ENCODE measurements at regions not wholly inside any gene's neighbourhood (a gene's known extent, or its start where the extent isn't known, plus 50 kb on each side); places are given as distances from the start of the nearest gene placed in this dataset.
"Not testable (repeated sequence)": the region's sequence is repeated elsewhere in the genome, so short reads cannot be mapped to it uniquely, and the experiment has no call there.

GRCh38 chr2:89306869-89307637, 615.6 kb downstream of the RPIA start:
- H3K9me3 ChIP-seq; H3K36me3 ChIP-seq (ENCODE audit: insufficient read depth in 1 of 2, low read depth in 1 of 2); intact Hi-C loops (cut with DNase I); H3K4me1 ChIP-seq; ATAC-seq; H3K27ac ChIP-seq; DNase-seq; H3K27me3 ChIP-seq (ENCODE audit: insufficient read depth in 3 of 3, low read length in 2 of 3); H3K4me3 ChIP-seq: not testable (repeated sequence)
- 50 to 72% (median 53%) methylated on average over 2 to 4 of the region's 8 CpGs for WGBS, 3 donors

GRCh38 chr2:89318990-89319389, 627.5 kb downstream of the RPIA start:
- DNase-seq; H3K27me3 ChIP-seq (ENCODE audit: insufficient read depth in 3 of 3, low read length in 2 of 3); H3K4me3 ChIP-seq; intact Hi-C loops (cut with DNase I); H3K9me3 ChIP-seq; H3K36me3 ChIP-seq (ENCODE audit: insufficient read depth in 1 of 2, low read depth in 1 of 2); ATAC-seq; H3K27ac ChIP-seq; H3K4me1 ChIP-seq: not testable (repeated sequence)
- WGBS, 3 donors, result no CpG with 5 or more reads among the region's 6 CpGs

DNA sequence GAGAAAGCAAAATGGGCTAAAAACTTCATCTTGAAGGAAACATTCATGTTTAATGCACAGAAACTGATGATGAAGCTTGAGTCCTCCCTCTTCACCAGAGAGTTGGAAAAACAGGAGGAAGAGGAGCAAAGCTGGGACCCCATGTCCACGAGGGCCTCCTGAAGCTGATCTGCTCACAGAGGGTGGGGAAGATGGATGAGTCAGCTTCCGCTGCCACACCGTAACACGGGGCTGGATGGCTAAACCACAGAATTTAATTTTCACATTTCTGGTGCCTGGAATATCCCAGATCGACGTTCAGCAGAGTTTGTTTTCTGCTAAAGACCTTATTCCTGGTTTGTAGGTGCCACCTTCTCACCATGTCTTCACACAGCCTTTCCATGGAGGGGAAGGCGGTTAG, 634.4 kb downstream of the RPIA start:
- intact Hi-C loops (cut with DNase I); H3K36me3 ChIP-seq (ENCODE audit: insufficient read depth in 1 of 2, low read depth in 1 of 2); H3K9me3 ChIP-seq; ATAC-seq; H3K27ac ChIP-seq; DNase-seq; H3K4me3 ChIP-seq; H3K4me1 ChIP-seq; H3K27me3 ChIP-seq (ENCODE audit: insufficient read depth in 3 of 3, low read length in 2 of 3): not testable (repeated sequence)
- WGBS, 3 donors, result 17 to 47% (median 21%) methylated on average over 1 to 2 of the region's 7 CpGs

GRCh38 chr2:89326455-89326854, 635.0 kb downstream of the RPIA start:
- H3K27me3 ChIP-seq (ENCODE audit: insufficient read depth in 3 of 3, low read length in 2 of 3); H3K36me3 ChIP-seq (ENCODE audit: insufficient read depth in 1 of 2, low read depth in 1 of 2); intact Hi-C loops (cut with DNase I); H3K9me3 ChIP-seq; DNase-seq; ATAC-seq; H3K27ac ChIP-seq; H3K4me3 ChIP-seq; H3K4me1 ChIP-seq: not testable (repeated sequence)
- WGBS, 3 donors, result no CpG with 5 or more reads among the region's 2 CpGs

- H3K4me1 ChIP-seq; H3K36me3 ChIP-seq (ENCODE audit: insufficient read depth in 1 of 2, low read depth in 1 of 2); H3K9me3 ChIP-seq; H3K4me3 ChIP-seq; intact Hi-C loops (cut with DNase I); DNase-seq; H3K27ac ChIP-seq; ATAC-seq; H3K27me3 ChIP-seq (ENCODE audit: insufficient read depth in 3 of 3, low read length in 2 of 3): not testable (repeated sequence)
- WGBS, 3 donors, result no CpG with 5 or more reads among the region's 1 CpG
These were observed 637.3 kb downstream of the RPIA start for GRCh38 chr2:89328790-89329189.
